ENCODE measurements at regions not wholly inside any gene's neighbourhood (a gene's known extent, or its start where the extent isn't known, plus 50 kb on each side); places are given as distances from the start of the nearest gene placed in this dataset.

- H3K9me3 ChIP-seq, result no peaks in the 10 kb centered on the region
- no peaks in the 10 kb centered on the region for H3K27me3 ChIP-seq
- no peak for DNase-seq
- TF ChIP-seq CTCF (IDR thresholded peaks at IDR 0.05; ENCODE audit: low read depth, low read length), result no peak
- H3K36me3 ChIP-seq, result no peaks in the 10 kb centered on the region
- H3K4me1 ChIP-seq, result no peaks in the 10 kb centered on the region
- H3K4me3 ChIP-seq (ENCODE audit: low read depth, low read length), result no peak overlapping the region
Measured at GRCh38 chr10:93152136-93152535, 78.4 kb downstream of the CYP26A1 start.

GRCh38 chr10:93154531-93154930 is 80.8 kb downstream of the CYP26A1 start:
- no peaks in the 10 kb centered on the region for H3K9me3 ChIP-seq
- DNase-seq, result no peak
- H3K4me3 ChIP-seq (ENCODE audit: low read depth, low read length), result no peak overlapping the region
- H3K36me3 ChIP-seq, result no peaks in the 10 kb centered on the region
- H3K27me3 ChIP-seq, result no peaks in the 10 kb centered on the region
- TF ChIP-seq CTCF (IDR thresholded peaks at IDR 0.05; ENCODE audit: low read depth, low read length), result no peak
- no peaks in the 10 kb centered on the region for H3K4me1 ChIP-seq

- Histone ChIP-seq H3K27me3 (no peaks in the 10 kb centered on the region), H3K9me3 (no peaks in the 10 kb centered on the region), H3K4me3 (ENCODE audit: low read depth, low read length) (no peak overlapping the region), H3K4me1 (no peaks in the 10 kb centered on the region), H3K36me3 (no peaks in the 10 kb centered on the region)
- no peak for DNase-seq
- TF ChIP-seq CTCF (IDR thresholded peaks at IDR 0.05; ENCODE audit: low read depth, low read length), result no peak
Measured at GRCh38 chr10:93160140-93160539, 86.4 kb downstream of the CYP26A1 start.

GRCh38 chr10:93160829-93161228 is 87.1 kb downstream of the CYP26A1 start:
- no peaks in the 10 kb centered on the region for H3K9me3 ChIP-seq
- TF ChIP-seq CTCF (IDR thresholded peaks at IDR 0.05; ENCODE audit: low read depth, low read length), result no peak
- no peak for DNase-seq
- no peaks in the 10 kb centered on the region for H3K27me3 ChIP-seq
- no peak overlapping the region for H3K4me3 ChIP-seq (ENCODE audit: low read depth, low read length)
- no peaks in the 10 kb centered on the region for H3K4me1 ChIP-seq
- no peaks in the 10 kb centered on the region for H3K36me3 ChIP-seq

- TF ChIP-seq CTCF (IDR thresholded peaks at IDR 0.05; ENCODE audit: low read depth, low read length), result no peak
- DNase-seq, result no peak
- Histone ChIP-seq H3K4me3 (ENCODE audit: low read depth, low read length) (no peak overlapping the region), H3K4me1 (no peaks in the 10 kb centered on the region), H3K27me3 (no peaks in the 10 kb centered on the region), H3K9me3 (no peaks in the 10 kb centered on the region), H3K36me3 (no peaks in the 10 kb centered on the region)
Measured at GRCh38 chr10:93165367-93165766, 91.7 kb downstream of the CYP26A1 start.

GRCh38 chr10:93166134-93166533 is 92.4 kb downstream of the CYP26A1 start:
- no peaks in the 10 kb centered on the region for H3K36me3 ChIP-seq
- no peak for TF ChIP-seq CTCF (IDR thresholded peaks at IDR 0.05; ENCODE audit: low read depth, low read length)
- no peak for DNase-seq
- no peak overlapping the region for H3K4me3 ChIP-seq (ENCODE audit: low read depth, low read length)
- no peaks in the 10 kb centered on the region for H3K9me3 ChIP-seq
- H3K4me1 ChIP-seq, result no peaks in the 10 kb centered on the region
- no peaks in the 10 kb centered on the region for H3K27me3 ChIP-seq

All from BE2C (cell line).